Neural cell (in vitro differentiated cells): ENCODE measurements at regions not wholly inside any gene's neighbourhood (a gene's known extent, or its start where the extent isn't known, plus 50 kb on each side); places are given as distances from the start of the nearest gene placed in this dataset.

ENCODE experiments used
- CTCF ChIP-seq: fragments of 450-650 bp; IDR thresholded peaks from 2 replicates; pipeline ENCODE4 v1.5.1; 2014; ENCODE audit warnings: antibody characterized with exemption, mild to moderate bottlenecking, moderate library complexity; ENCODE audit not compliant: poor library complexity, severe bottlenecking
- EP300 ChIP-seq: fragments of 450-650 bp; conservative IDR thresholded peaks from 2 replicates; pipeline ENCODE4 v1.6.1; 2014; ENCODE audit warnings: antibody characterized with exemption, mild to moderate bottlenecking, moderate library complexity; ENCODE audit not compliant: poor library complexity, severe bottlenecking
- EZH2 ChIP-seq: fragments of 200-600, 300-800 bp; shearing (Covaris generic), sonication (generic); IDR thresholded peaks from 2 replicates; pipeline ENCODE4 v1.6.1; 2014; ENCODE audit warnings: antibody characterized with exemption, low read length, borderline replicate concordance, mild to moderate bottlenecking; ENCODE audit not compliant: insufficient read depth, poor library complexity, severe bottlenecking
- MXI1 ChIP-seq: fragments of 450-650 bp; conservative IDR thresholded peaks from 2 replicates; pipeline ENCODE4 v1.6.1; 2014; ENCODE audit warnings: antibody characterized with exemption, mild to moderate bottlenecking; ENCODE audit not compliant: poor library complexity, severe bottlenecking
- POLR2AphosphoS5 ChIP-seq: IDR thresholded peaks from 2 replicates; pipeline ENCODE4 v1.6.1; 2012
- RAD21 ChIP-seq: fragments of 450-650 bp; conservative IDR thresholded peaks from 2 replicates; pipeline ENCODE4 v1.6.1; 2014; ENCODE audit warnings: antibody characterized with exemption, mild to moderate bottlenecking, moderate library complexity
- SMC3 ChIP-seq: fragments of 450-650 bp; conservative IDR thresholded peaks from 2 replicates; pipeline ENCODE4 v1.6.1; 2014; ENCODE audit warnings: antibody characterized with exemption, mild to moderate bottlenecking, moderate library complexity; ENCODE audit not compliant: poor library complexity
- TF ChIP-seq, protein P1 (sequence below): IDR thresholded peaks from 2 replicates; pipeline ENCODE4 v1.6.1; 2012; ENCODE audit warnings: borderline replicate concordance

GRCh38 chr20:61178551-61179071 is 73.5 kb upstream of the CDH4 start:
- TF ChIP-seq, protein P1, sequence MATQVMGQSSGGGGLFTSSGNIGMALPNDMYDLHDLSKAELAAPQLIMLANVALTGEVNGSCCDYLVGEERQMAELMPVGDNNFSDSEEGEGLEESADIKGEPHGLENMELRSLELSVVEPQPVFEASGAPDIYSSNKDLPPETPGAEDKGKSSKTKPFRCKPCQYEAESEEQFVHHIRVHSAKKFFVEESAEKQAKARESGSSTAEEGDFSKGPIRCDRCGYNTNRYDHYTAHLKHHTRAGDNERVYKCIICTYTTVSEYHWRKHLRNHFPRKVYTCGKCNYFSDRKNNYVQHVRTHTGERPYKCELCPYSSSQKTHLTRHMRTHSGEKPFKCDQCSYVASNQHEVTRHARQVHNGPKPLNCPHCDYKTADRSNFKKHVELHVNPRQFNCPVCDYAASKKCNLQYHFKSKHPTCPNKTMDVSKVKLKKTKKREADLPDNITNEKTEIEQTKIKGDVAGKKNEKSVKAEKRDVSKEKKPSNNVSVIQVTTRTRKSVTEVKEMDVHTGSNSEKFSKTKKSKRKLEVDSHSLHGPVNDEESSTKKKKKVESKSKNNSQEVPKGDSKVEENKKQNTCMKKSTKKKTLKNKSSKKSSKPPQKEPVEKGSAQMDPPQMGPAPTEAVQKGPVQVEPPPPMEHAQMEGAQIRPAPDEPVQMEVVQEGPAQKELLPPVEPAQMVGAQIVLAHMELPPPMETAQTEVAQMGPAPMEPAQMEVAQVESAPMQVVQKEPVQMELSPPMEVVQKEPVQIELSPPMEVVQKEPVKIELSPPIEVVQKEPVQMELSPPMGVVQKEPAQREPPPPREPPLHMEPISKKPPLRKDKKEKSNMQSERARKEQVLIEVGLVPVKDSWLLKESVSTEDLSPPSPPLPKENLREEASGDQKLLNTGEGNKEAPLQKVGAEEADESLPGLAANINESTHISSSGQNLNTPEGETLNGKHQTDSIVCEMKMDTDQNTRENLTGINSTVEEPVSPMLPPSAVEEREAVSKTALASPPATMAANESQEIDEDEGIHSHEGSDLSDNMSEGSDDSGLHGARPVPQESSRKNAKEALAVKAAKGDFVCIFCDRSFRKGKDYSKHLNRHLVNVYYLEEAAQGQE = no peak
- TF ChIP-seq RAD21 = no peak
- no peak for TF ChIP-seq CTCF
- TF ChIP-seq EP300 = no peak
- no peak for TF ChIP-seq EZH2
- no peak for TF ChIP-seq SMC3
- TF ChIP-seq POLR2AphosphoS5 = no peak
- TF ChIP-seq MXI1 = no peak
